Activated CD4-positive, alpha-beta T cell treated with anti-CD3 and anti-CD28 coated beads for 48 hours (primary cell): ENCODE measurements at regions not wholly inside any gene's neighbourhood (a gene's known extent, or its start where the extent isn't known, plus 50 kb on each side); places are given as distances from the start of the nearest gene placed in this dataset.
"Not testable (repeated sequence)": the region's sequence is repeated elsewhere in the genome, so short reads cannot be mapped to it uniquely, and the experiment has no call there.

ENCODE experiments used
- DNase-seq: peaks from one replicate; pipeline ENCODE4 v3.0.0-alpha.2; 2020

DNA sequence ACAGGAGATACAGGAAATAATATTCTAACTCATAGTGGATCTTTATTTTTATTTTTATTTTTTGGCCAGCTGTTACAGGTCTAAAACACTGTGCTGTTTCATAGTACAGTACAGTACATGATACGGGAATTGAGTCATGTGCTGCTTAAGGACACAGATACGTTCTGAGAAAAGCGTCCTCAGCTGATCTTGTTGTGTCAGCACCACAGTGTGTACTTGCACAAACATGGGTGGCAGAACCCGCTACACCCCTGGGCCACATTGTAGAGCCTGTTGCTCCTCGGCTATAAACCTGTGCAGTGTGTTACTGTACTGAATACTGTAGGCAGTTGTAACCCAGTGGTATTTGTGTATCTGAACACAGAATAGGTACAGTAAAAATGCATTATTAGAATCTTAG lies 183.4 kb downstream of the OR4M2 start:
- DNase-seq: peak; percentile 49

DNA sequence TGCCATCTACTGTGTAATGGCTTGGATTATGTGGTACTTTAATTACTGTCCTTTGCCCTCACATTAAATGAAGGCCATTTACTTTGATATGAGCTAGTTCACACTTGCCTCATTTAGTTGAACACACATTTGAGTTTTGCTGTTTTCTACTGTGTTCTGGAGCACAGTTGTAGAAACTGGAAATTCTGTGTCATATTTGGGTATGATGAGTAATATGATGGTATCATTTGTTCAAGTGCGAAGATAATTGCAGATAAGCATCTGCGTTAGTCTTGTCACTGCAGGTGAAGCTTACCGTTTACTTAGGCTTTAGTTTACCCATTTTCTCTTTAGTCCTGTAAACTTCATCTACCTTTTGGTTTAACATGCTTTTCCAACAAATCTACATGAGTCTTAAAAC lies 183.9 kb downstream of the OR4M2 start:
- DNase-seq: not testable (repeated sequence)

GRCh38 chr15:22265056-22265945 lies 185.0 kb downstream of the OR4M2 start:
- DNase-seq: peak; percentile 46

GRCh38 chr15:22265970-22266369 lies 185.6 kb downstream of the OR4M2 start:
- DNase-seq: no peak

DNA sequence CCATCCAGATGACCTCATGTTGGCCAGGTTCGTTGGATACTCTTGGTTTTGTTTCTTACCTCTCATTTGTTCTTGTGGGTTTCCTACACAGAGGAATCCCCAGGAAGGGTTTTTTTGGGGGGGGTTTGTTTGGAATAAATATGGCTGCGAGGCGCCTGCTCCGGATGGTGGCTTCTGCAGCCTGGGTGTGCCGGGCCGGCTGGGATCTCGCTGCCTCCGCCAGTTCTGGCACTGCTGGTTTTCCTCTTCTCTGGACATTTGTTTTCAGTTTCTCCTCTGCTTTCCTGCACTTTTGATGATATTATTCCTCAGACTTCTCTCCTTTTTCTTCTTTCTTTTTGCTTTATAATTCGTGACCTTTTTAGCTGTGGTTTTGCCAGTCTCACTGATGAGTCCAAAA lies 187.4 kb downstream of the OR4M2 start:
- no peak for DNase-seq

DNA sequence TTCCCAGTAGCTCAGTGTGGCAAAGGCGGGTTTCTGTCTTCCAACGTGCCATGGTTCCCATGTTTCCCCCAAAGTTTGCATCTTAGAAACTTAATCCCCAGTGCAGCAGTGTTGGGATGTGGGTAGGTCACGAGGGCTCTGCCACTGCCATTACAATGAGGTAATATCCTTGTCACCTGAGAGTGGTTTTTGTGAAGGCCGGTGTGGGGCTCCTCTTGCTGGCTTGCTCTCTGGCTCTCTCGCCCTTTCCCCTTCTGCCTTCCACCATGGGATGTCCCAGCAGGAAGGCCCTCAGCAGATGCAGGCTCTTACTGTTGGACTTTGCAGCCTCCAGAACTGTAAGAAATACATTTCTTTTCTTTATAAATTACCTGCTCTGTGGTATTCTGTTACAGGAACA lies 187.9 kb downstream of the OR4M2 start:
- not testable (repeated sequence) for DNase-seq

GRCh38 chr15:22268654-22269053 lies 188.3 kb downstream of the OR4M2 start:
- not testable (repeated sequence) for DNase-seq

DNA sequence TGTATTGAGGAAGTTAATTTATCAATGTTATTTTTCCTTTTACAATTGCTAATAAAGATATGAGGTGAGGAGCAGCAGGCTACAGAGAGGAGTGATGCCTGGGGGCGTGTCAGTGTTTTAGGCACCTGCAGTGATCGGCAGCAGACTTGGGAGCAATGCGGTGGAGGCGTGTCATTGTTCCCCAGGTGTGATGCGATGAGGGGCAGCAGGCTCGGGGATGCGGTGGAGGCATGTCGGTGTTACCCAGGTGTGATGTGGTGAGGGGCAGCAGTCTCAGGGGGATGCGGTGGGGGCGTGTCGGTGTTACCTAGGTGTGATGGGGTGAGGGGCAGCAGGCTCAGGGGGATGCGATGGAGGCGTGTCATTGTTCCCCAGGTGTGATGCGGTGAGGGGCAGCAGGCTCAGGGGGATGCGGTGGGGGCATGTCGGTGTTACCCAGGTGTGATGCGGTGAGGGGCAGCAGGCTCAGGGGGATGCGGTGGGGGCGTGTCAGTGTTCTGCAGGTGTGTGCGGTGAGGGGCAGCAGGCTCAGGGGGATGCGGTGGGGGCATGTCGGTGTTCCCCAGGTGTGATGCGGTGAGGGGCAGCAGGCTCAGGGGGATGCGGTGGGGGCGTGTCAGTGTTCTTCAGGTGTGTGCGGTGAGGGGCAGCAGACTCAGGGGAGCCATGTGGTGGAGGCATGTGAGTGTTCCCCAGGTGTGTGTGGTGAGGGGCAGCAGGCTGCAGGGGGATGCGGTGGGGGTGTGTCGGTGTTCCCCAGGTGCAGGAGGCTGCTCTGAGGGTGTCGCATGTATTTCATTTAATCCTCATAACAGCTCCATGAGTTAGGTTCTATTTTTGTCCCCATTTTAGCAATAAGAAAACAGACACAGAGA lies 186.2 kb upstream of the GOLGA6L22 start:
- not testable (repeated sequence) for DNase-seq

DNA sequence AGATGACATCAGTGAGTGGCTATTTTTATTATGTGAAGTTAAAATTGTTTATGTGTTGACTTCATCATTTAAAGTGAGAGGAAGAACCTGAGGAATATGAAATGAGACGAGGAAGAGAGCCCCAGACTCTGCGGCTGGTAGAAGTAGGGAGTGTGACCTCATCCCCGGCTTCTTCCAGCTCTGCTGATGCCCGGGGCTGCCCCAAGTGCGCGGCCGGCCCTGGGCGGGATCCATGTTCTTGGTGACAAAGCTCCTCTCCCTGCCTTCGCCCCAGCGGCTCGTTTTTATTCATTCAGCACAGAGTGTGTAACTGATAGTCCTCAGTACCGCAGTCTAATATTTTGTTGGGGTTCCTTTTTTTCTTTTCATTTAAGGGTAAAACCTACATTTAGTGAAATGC lies 185.5 kb upstream of the GOLGA6L22 start:
- DNase-seq: not testable (repeated sequence)

- not testable (repeated sequence) for DNase-seq
Observed at GRCh38 chr15:22274376-22274775, 184.3 kb upstream of the GOLGA6L22 start.

- not testable (repeated sequence) for DNase-seq
Observed at GRCh38 chr15:22280770-22281169, 177.9 kb upstream of the GOLGA6L22 start.

GRCh38 chr15:22282794-22283533 lies 175.7 kb upstream of the GOLGA6L22 start:
- peak; percentile 33 for DNase-seq

DNA sequence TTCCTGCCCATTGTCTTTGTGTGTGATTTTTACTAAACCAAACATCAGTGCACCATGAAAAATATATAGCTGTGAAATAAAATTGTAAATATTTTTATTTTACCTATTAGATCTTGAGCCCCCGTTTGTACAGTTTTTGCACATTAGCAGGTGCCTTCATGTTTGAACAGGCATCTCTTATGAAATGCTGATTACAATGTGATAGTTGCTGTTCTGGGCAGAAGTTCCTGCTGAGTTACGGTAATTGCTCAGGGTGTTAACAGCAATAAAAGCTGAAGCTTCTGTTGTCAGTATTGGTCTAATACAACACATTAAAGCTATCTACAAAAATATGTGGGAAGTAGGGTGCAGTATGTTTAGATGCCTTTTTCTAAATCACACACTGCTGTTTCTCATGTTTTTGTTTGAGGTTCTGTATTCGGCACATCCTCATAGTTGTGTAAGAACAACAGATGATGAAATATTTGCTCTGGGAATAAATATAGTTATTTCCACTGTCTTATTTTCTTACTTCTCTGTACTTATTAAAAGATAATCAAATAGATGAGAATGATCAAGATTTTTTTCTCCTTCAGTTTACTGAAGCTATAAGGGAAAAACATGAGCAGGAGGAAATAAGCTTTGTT lies 173.8 kb upstream of the GOLGA6L22 start:
- DNase-seq: not testable (repeated sequence)

- DNase-seq: not testable (repeated sequence)
Observed at GRCh38 chr15:22291054-22291453, 167.6 kb upstream of the GOLGA6L22 start.

DNA sequence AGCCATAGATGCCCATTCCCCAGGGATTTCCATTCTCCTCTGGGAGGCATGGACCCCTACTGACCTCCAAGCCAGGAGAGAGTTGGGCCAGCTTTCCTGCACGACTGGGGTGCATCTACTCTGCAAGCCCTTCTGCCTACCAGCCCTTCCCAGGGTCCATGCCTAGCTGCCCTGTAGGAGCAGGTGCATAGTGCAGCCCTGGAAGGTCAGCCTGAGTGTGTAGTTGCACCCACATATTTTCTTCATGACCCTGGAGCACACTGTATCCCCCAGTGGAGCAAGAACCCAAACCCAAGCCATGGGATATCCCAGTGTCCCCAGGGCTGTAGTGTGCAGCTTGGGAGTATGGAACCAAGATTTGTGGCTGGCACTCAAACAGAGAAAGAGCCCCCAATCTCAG lies 155.6 kb upstream of the GOLGA6L22 start:
- DNase-seq: not testable (repeated sequence)
